T-helper 1 cell (primary cell): ENCODE measurements at regions not wholly inside any gene's neighbourhood (a gene's known extent, or its start where the extent isn't known, plus 50 kb on each side); places are given as distances from the start of the nearest gene placed in this dataset.

Source experiments
- DNase-seq, 5 donors: peaks; one replicate each; pipeline ENCODE4 v3.0.0-alpha.2; 2012 to 2020

GRCh38 chr9:99555792-99556191 is 265.9 kb upstream of the NR4A3 start:
- DNase-seq, result no peak

- no peak for DNase-seq
Observed at GRCh38 chr9:99556998-99557397, 264.7 kb upstream of the NR4A3 start.

GRCh38 chr9:99557816-99558215 is 263.9 kb upstream of the NR4A3 start:
- DNase-seq, result no peak

- DNase-seq, result no peak
Observed at GRCh38 chr9:99559776-99560175, 261.9 kb upstream of the NR4A3 start.

GRCh38 chr9:99560561-99560960 is 261.1 kb upstream of the NR4A3 start:
- no peak for DNase-seq

GRCh38 chr9:99561509-99561917 is 260.2 kb upstream of the NR4A3 start:
- no peak for DNase-seq

- no peak for DNase-seq
Observed at GRCh38 chr9:99561961-99562565, 259.6 kb upstream of the NR4A3 start.

GRCh38 chr9:99563364-99563763 is 258.3 kb upstream of the NR4A3 start:
- DNase-seq, result no peak

GRCh38 chr9:99565203-99565602 is 256.5 kb upstream of the NR4A3 start:
- DNase-seq, result no peak

GRCh38 chr9:99567436-99567835 is 254.2 kb upstream of the NR4A3 start:
- no peak for DNase-seq

- no peak for DNase-seq
Observed at GRCh38 chr9:99569840-99570239, 251.8 kb upstream of the NR4A3 start.

- no peak for DNase-seq
Observed at GRCh38 chr9:99572567-99572966, 249.1 kb upstream of the NR4A3 start.

GRCh38 chr9:99573085-99573484 is 248.6 kb upstream of the NR4A3 start:
- no peak for DNase-seq

GRCh38 chr9:99573886-99574285 is 247.8 kb upstream of the NR4A3 start:
- DNase-seq, result no peak

- DNase-seq, result no peak
Observed at GRCh38 chr9:99576002-99576401, 245.7 kb upstream of the NR4A3 start.

- no peak for DNase-seq
Observed at GRCh38 chr9:99576876-99577275, 244.8 kb upstream of the NR4A3 start.

- DNase-seq, result no peak
Observed at GRCh38 chr9:99577351-99577750, 244.3 kb upstream of the NR4A3 start.

- no peak for DNase-seq
Observed at GRCh38 chr9:99578666-99579065, 243.0 kb upstream of the NR4A3 start.

GRCh38 chr9:99579964-99580363 is 241.7 kb upstream of the NR4A3 start:
- DNase-seq, result no peak

GRCh38 chr9:99582814-99583213 is 238.9 kb upstream of the NR4A3 start:
- no peak for DNase-seq

GRCh38 chr9:99588299-99588698 is 233.4 kb upstream of the NR4A3 start:
- no peak for DNase-seq

- DNase-seq, result no peak
Observed at GRCh38 chr9:99588747-99589146, 232.9 kb upstream of the NR4A3 start.

- DNase-seq, result no peak
Observed at GRCh38 chr9:99590410-99590809, 231.3 kb upstream of the NR4A3 start.

GRCh38 chr9:99590840-99591239 is 230.8 kb upstream of the NR4A3 start:
- DNase-seq, result no peak

- no peak for DNase-seq
Observed at GRCh38 chr9:99591770-99592169, 229.9 kb upstream of the NR4A3 start.
